A673 (cell line): ENCODE measurements at regions not wholly inside any gene's neighbourhood (a gene's known extent, or its start where the extent isn't known, plus 50 kb on each side); places are given as distances from the start of the nearest gene placed in this dataset.

Experiments
- EZH2 ChIP-seq: fragments of 200-600 bp; sonication (generic); IDR thresholded peaks from 2 replicates; pipeline ENCODE4 v1.6.1; 2017; ENCODE audit warnings: borderline replicate concordance, low read depth, mild to moderate bottlenecking, mixed read lengths, antibody characterized with exemption, low read length; ENCODE audit not compliant: poor library complexity, severe bottlenecking
- TF ChIP-seq, protein P1 (sequence below): fragments of 300-800, 200-600 bp; sonication (generic); conservative IDR thresholded peaks from 2 replicates; pipeline ENCODE4 v1.5.1; 2017; ENCODE audit warnings: low read depth, mild to moderate bottlenecking, antibody characterized with exemption, low read length, moderate library complexity, mixed read lengths

DNA sequence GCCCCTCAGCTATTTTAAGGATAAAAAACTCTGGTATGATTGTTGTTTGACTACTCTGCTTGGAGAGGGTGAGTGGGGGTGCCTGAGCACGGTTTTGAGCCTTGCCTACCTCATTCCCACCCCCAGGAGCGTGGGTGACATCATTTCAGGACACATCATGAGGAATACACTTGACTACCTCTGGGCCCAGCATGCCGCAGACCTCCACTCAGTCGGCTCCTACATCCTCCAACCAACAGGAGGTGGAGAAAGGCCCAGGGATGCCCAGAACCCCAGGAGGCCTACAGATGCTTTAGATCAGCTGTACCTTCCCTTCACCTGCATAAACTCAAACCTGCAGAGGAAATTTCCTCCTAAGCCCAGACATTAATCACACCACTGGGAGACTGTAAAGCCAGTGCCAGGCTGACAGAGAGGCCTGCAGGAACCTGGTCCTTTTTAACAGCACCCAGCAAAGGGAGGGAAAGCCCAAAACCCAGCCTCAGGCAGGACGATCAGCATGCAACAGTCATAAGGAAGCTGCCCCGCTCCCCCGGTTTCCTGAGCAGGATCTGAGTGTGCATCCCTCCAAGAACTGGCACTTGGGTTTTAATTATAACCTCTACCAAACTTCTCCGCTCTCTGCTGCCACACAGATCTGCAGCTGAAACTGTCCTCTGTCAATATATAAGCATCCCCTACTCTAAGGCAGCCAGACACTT lies 61.7 kb upstream of the ZNRF2 start:
- TF ChIP-seq, protein P1, sequence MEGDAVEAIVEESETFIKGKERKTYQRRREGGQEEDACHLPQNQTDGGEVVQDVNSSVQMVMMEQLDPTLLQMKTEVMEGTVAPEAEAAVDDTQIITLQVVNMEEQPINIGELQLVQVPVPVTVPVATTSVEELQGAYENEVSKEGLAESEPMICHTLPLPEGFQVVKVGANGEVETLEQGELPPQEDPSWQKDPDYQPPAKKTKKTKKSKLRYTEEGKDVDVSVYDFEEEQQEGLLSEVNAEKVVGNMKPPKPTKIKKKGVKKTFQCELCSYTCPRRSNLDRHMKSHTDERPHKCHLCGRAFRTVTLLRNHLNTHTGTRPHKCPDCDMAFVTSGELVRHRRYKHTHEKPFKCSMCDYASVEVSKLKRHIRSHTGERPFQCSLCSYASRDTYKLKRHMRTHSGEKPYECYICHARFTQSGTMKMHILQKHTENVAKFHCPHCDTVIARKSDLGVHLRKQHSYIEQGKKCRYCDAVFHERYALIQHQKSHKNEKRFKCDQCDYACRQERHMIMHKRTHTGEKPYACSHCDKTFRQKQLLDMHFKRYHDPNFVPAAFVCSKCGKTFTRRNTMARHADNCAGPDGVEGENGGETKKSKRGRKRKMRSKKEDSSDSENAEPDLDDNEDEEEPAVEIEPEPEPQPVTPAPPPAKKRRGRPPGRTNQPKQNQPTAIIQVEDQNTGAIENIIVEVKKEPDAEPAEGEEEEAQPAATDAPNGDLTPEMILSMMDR: no peak
- no peak for TF ChIP-seq EZH2
